ENCODE measurements at regions not wholly inside any gene's neighbourhood (a gene's known extent, or its start where the extent isn't known, plus 50 kb on each side); places are given as distances from the start of the nearest gene placed in this dataset.

GRCh38 chr4:3852711-3853110 is 86.5 kb downstream of the ADRA2C start:
- DNase-seq (ENCODE audit: low spot score): no peak

GRCh38 chr4:3853388-3854035 is 87.3 kb downstream of the ADRA2C start:
- no peak for DNase-seq (ENCODE audit: low spot score)

GRCh38 chr4:3854661-3855060 is 88.5 kb downstream of the ADRA2C start:
- no peak for DNase-seq (ENCODE audit: low spot score)

GRCh38 chr4:3855646-3856045 is 89.5 kb downstream of the ADRA2C start:
- DNase-seq (ENCODE audit: low spot score): no peak

- no peak for DNase-seq (ENCODE audit: low spot score)
Measured at GRCh38 chr4:3856604-3857204, 90.5 kb downstream of the ADRA2C start.

GRCh38 chr4:3857269-3857926 is 91.2 kb downstream of the ADRA2C start:
- no peak for DNase-seq (ENCODE audit: low spot score)

GRCh38 chr4:3858046-3858730 is 92.0 kb downstream of the ADRA2C start:
- no peak for DNase-seq (ENCODE audit: low spot score)

- no peak for DNase-seq (ENCODE audit: low spot score)
Measured at GRCh38 chr4:3858765-3859388, 92.7 kb downstream of the ADRA2C start.

GRCh38 chr4:3859571-3859970 is 93.4 kb downstream of the ADRA2C start:
- no peak for DNase-seq (ENCODE audit: low spot score)

GRCh38 chr4:3860061-3860912 is 94.1 kb downstream of the ADRA2C start:
- DNase-seq (ENCODE audit: low spot score): no peak

GRCh38 chr4:3860913-3861636 is 94.9 kb downstream of the ADRA2C start:
- no peak for DNase-seq (ENCODE audit: low spot score)

GRCh38 chr4:3861720-3862639 is 95.8 kb downstream of the ADRA2C start:
- no peak for DNase-seq (ENCODE audit: low spot score)

- DNase-seq (ENCODE audit: low spot score): no peak
Measured at GRCh38 chr4:3862640-3863420, 96.6 kb downstream of the ADRA2C start.

- no peak for DNase-seq (ENCODE audit: low spot score)
Measured at GRCh38 chr4:3863841-3864741, 97.9 kb downstream of the ADRA2C start.

GRCh38 chr4:3864742-3865721 is 98.8 kb downstream of the ADRA2C start:
- no peak for DNase-seq (ENCODE audit: low spot score)

- no peak for DNase-seq (ENCODE audit: low spot score)
Measured at GRCh38 chr4:3865986-3866812, 100.0 kb downstream of the ADRA2C start.
